PC-3 (cell line): ENCODE measurements at regions not wholly inside any gene's neighbourhood (a gene's known extent, or its start where the extent isn't known, plus 50 kb on each side); places are given as distances from the start of the nearest gene placed in this dataset.

Experiments
- ATAC-seq: fragments of 200-7000 bp; cut with Tn5 transposase; 2 replicates; pipeline ENCODE4 v1.9.1; 2020; ENCODE audit warnings: mild to moderate bottlenecking, moderate library complexity
- BruUV-seq: library from RNA; stranded (reverse); fragments of 400-500 nt; replicated peaks from 2 replicates; lab custom pipeline; 2021; lab: Mats Ljungman, UMichigan
- CTCF ChIA-PET: fragments of 300-600 bp; sonication (Branson Sonifier 250); formaldehyde crosslinking; loops from one replicate; lab custom pipeline; 2022; ENCODE audit warnings: antibody characterized with exemption; lab: Charles Lee
- POLR2A ChIA-PET: fragments of 300-600 bp; sonication (Branson Sonifier 250); formaldehyde crosslinking; loops from one replicate; lab custom pipeline; 2022; ENCODE audit warnings: antibody characterized with exemption; ENCODE audit not compliant: unreplicated experiment; lab: Charles Lee
- DNase-seq: peaks from one replicate; pipeline ENCODE4 v3.0.0-alpha.2; 2015
- H2AFZ ChIP-seq: fragments of 300-600 bp; sonication (generic); 2 replicates; pipeline ENCODE4 v1.6.0; 2016; ENCODE audit warnings: antibody characterized with exemption, low read length
- H3F3A ChIP-seq: fragments of 300-600 bp; sonication (generic); one replicate; pipeline ENCODE4 v1.6.0; 2017; ENCODE audit warnings: antibody characterized with exemption, low read length, control low read depth, mild to moderate bottlenecking; ENCODE audit not compliant: unreplicated experiment
- H3K27ac ChIP-seq: fragments of 300-600 bp; sonication (generic); 2 replicates; pipeline ENCODE4 v1.5.1; 2016; ENCODE audit warnings: mild to moderate bottlenecking, low read length
- H3K27me3 ChIP-seq: fragments of 300-600 bp; sonication (generic); 2 replicates; pipeline ENCODE4 v1.6.1; 2016; ENCODE audit warnings: low read length, mixed read lengths
- H3K36me3 ChIP-seq: fragments of 300-600 bp; sonication (generic); 2 replicates; pipeline ENCODE4 v1.6.1; 2016; ENCODE audit warnings: low read depth, mixed run types, low read length, mixed read lengths
- H3K4me1 ChIP-seq: fragments of 300-600 bp; sonication (generic); 2 replicates; pipeline ENCODE4 v1.5.1; 2016; ENCODE audit warnings: low read length; ENCODE audit not compliant: insufficient read depth
- H3K4me2 ChIP-seq: fragments of 300-600 bp; sonication (generic); 2 replicates; pipeline ENCODE4 v1.6.0; 2016; ENCODE audit warnings: low read length
- H3K4me3 ChIP-seq: fragments of 300-600 bp; sonication (generic); 2 replicates; pipeline ENCODE4 v1.5.1; 2016; ENCODE audit warnings: mild to moderate bottlenecking, low read length, mixed read lengths
- H3K79me2 ChIP-seq: fragments of 300-600 bp; sonication (generic); 2 replicates; pipeline ENCODE4 v1.6.1; 2017; ENCODE audit warnings: low read length, mixed read lengths
- H3K9ac ChIP-seq: fragments of 300-600 bp; sonication (generic); 2 replicates; pipeline ENCODE4 v1.6.0; 2016; ENCODE audit warnings: mild to moderate bottlenecking, low read length
- H3K9me2 ChIP-seq: fragments of 300-600 bp; sonication (generic); replicated peaks from 2 replicates; pipeline ENCODE4 v1.6.1; 2016; ENCODE audit warnings: mixed run types, low read length, mixed read lengths
- H3K9me3 ChIP-seq: fragments of 300-600 bp; sonication (generic); 2 replicates; pipeline ENCODE4 v1.6.1; 2016; ENCODE audit warnings: low read length, mixed read lengths
- H4K20me1 ChIP-seq: fragments of 300-600 bp; sonication (generic); 2 replicates; pipeline ENCODE4 v1.6.1; 2016; ENCODE audit warnings: low read length, mixed read lengths
- CTCF ChIP-seq: fragments of 300-600 bp; sonication (generic); conservative IDR thresholded peaks from 2 replicates; pipeline ENCODE4 v1.5.1; 2017; ENCODE audit warnings: antibody characterized with exemption, low read depth, mild to moderate bottlenecking, low read length
- EZH2 ChIP-seq: fragments of 300-600 bp; sonication (generic); IDR thresholded peaks from one replicate; pipeline ENCODE4 v1.6.1; 2017; ENCODE audit warnings: antibody characterized with exemption, mild to moderate bottlenecking, low read length; ENCODE audit not compliant: unreplicated experiment
- EZH2phosphoT487 ChIP-seq: fragments of 300-600 bp; sonication (generic); IDR thresholded peaks from 2 replicates; pipeline ENCODE4 v1.6.1; 2018; ENCODE audit warnings: mild to moderate bottlenecking, antibody characterized with exemption, low read length, borderline replicate concordance
- intact Hi-C: fragments of 100-400 bp; cut with micrococcal nuclease; formaldehyde crosslinking; loops from 2 replicates; pipeline ENCODE4 v1.9.0; 2023

DNA sequence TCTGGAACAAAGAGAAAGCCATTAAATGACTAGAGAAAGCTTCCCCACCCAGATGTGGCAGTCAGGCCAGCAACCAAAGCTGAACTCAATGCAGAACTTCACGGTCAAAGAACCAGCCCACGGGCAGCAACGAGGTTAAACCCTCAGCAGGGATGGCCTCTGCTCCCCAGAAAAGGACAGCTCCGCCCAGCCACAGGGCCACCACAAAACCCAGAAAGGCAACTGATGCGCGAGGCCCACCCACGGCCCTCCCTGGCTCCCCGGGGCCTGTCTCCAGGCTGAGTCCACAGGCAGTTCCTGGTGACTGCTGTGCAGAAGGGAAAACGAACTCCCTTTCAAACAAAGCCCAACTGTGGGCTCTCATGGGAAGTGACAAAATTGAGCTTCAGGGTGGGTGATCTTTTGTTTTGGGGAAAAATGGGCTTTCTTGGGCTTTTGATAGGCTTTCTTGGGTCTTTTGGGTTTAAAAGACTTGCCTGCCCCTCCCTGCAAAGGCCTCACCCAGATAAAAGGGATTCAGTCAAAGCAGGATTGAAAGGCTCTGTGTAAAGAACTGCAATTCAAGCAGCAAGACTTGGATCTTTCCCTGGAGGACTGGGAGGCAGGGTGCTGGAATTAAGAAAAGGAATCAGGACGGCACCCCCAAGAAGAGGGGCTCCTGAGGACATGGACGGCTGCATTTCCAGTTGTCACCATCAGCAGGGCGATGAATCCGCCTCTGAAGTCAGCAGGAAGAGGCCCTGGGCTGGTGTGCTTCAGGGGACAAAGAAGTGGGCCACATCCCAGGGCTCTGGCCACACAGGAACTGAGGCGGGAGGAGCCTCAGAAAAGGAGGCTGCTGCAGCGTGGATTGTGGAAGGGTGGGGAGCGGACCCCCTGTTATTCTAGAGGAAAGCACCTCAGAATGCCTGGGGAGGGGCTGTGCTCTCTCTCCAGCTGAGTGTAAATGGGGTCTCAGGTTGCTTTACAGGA is 209.9 kb downstream of the USP6NL start:
- CTCF ChIA-PET = no interaction called here
- no peak for ATAC-seq
- no peak for DNase-seq

DNA sequence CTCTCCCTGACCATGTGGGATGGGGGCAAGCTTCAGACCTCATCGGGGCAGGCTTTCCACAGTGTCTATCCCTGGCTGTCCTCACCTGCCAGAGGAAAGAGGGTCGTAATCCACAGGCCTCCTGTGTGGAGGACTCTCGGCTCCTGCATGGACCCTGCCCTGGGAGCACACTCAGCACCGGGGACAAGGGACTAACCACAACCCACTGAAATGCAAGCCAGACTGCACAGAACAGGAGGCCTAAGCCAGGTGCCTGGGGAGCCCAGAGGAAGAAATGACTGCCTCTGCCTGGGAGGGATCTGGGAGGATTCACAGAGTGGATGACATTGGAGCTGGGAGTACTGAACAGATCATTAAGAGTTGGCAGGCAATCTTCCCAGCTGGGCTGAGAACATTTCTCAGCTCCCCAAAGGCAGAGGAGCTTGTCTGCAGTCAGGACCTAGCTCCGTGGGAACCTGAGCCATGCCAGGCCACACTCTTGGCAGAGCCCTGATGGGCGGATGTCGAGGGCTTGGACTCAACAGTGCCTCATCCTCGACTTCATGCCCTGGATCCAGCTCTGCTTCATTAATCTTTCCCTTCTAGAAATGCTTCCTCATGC is 213.4 kb downstream of the USP6NL start:
- no peaks in the 10 kb centered on the region for H3K36me3 ChIP-seq
- BruUV-seq = no TSS peak
- H4K20me1 ChIP-seq = no peaks in the 10 kb centered on the region
- peaks cover 44% of the 10 kb centered on the region for H3K27me3 ChIP-seq
- CTCF ChIA-PET = no interaction called here
- H3K9me2 ChIP-seq = no peaks in the 10 kb centered on the region
- DNase-seq (no peak), ATAC-seq (no peak)
- H3K4me1 ChIP-seq = no peaks in the 10 kb centered on the region
- no peak overlapping the region for H2AFZ ChIP-seq
- no peaks in the 10 kb centered on the region for H3K79me2 ChIP-seq
- intact Hi-C loops = no loop called here
- no peak overlapping the region for H3K4me2 ChIP-seq
- no peaks in the 10 kb centered on the region for H3K9me3 ChIP-seq
- POLR2A ChIA-PET = no interaction called here
- H3K4me3 ChIP-seq = no peak overlapping the region
- H3K27ac ChIP-seq = no peak overlapping the region
- H3K9ac ChIP-seq = no peak overlapping the region
- TF ChIP-seq CTCF (no peak), EZH2 (no peak), EZH2phosphoT487 (no peak)
- no peaks in the 10 kb centered on the region for H3F3A ChIP-seq

More for the DNA sequence above, 209.9 kb downstream of the USP6NL start:
- Histone ChIP-seq H3K36me3 (no peaks in the 10 kb centered on the region), H4K20me1 (no peaks in the 10 kb centered on the region), H3K4me3 (no peak overlapping the region), H3K79me2 (no peaks in the 10 kb centered on the region), H3F3A (no peaks in the 10 kb centered on the region), H3K9me2 (no peaks in the 10 kb centered on the region), H3K4me2 (no peak overlapping the region), H3K9me3 (no peaks in the 10 kb centered on the region), H3K4me1 (no peaks in the 10 kb centered on the region), H2AFZ (no peak overlapping the region), H3K27me3 (peaks cover 12% of the 10 kb centered on the region), H3K27ac (no peak overlapping the region), H3K9ac (no peak overlapping the region)
- no peak for TF ChIP-seq EZH2
- no peak for TF ChIP-seq EZH2phosphoT487
- TF ChIP-seq CTCF = no peak
- no TSS peak for BruUV-seq
- POLR2A ChIA-PET = no interaction called here
- intact Hi-C loops = no loop called here
